PC-3 (cell line): ENCODE measurements at regions not wholly inside any gene's neighbourhood (a gene's known extent, or its start where the extent isn't known, plus 50 kb on each side); places are given as distances from the start of the nearest gene placed in this dataset.

Experiments used
- ATAC-seq: fragments of 200-7000 bp; cut with Tn5 transposase; 2 replicates; pipeline ENCODE4 v1.9.1; 2020; ENCODE audit warnings: mild to moderate bottlenecking, moderate library complexity
- BruUV-seq: library from RNA; stranded (reverse); fragments of 400-500 nt; replicated peaks from 2 replicates; lab custom pipeline; 2021; lab: Mats Ljungman, UMichigan
- CTCF ChIA-PET: fragments of 300-600 bp; sonication (Branson Sonifier 250); formaldehyde crosslinking; loops from one replicate; lab custom pipeline; 2022; ENCODE audit warnings: antibody characterized with exemption; lab: Charles Lee
- POLR2A ChIA-PET: fragments of 300-600 bp; sonication (Branson Sonifier 250); formaldehyde crosslinking; loops from one replicate; lab custom pipeline; 2022; ENCODE audit warnings: antibody characterized with exemption; ENCODE audit not compliant: unreplicated experiment; lab: Charles Lee
- DNase-seq: peaks from one replicate; pipeline ENCODE4 v3.0.0-alpha.2; 2015
- H2AFZ ChIP-seq: fragments of 300-600 bp; sonication (generic); 2 replicates; pipeline ENCODE4 v1.6.0; 2016; ENCODE audit warnings: antibody characterized with exemption, low read length
- H3F3A ChIP-seq: fragments of 300-600 bp; sonication (generic); one replicate; pipeline ENCODE4 v1.6.0; 2017; ENCODE audit warnings: antibody characterized with exemption, low read length, control low read depth, mild to moderate bottlenecking; ENCODE audit not compliant: unreplicated experiment
- H3K27ac ChIP-seq: fragments of 300-600 bp; sonication (generic); 2 replicates; pipeline ENCODE4 v1.5.1; 2016; ENCODE audit warnings: mild to moderate bottlenecking, low read length
- H3K27me3 ChIP-seq: fragments of 300-600 bp; sonication (generic); 2 replicates; pipeline ENCODE4 v1.6.1; 2016; ENCODE audit warnings: low read length, mixed read lengths
- H3K36me3 ChIP-seq: fragments of 300-600 bp; sonication (generic); 2 replicates; pipeline ENCODE4 v1.6.1; 2016; ENCODE audit warnings: low read depth, mixed run types, low read length, mixed read lengths
- H3K4me1 ChIP-seq: fragments of 300-600 bp; sonication (generic); 2 replicates; pipeline ENCODE4 v1.5.1; 2016; ENCODE audit warnings: low read length; ENCODE audit not compliant: insufficient read depth
- H3K4me2 ChIP-seq: fragments of 300-600 bp; sonication (generic); 2 replicates; pipeline ENCODE4 v1.6.0; 2016; ENCODE audit warnings: low read length
- H3K4me3 ChIP-seq: fragments of 300-600 bp; sonication (generic); 2 replicates; pipeline ENCODE4 v1.5.1; 2016; ENCODE audit warnings: mild to moderate bottlenecking, low read length, mixed read lengths
- H3K79me2 ChIP-seq: fragments of 300-600 bp; sonication (generic); 2 replicates; pipeline ENCODE4 v1.6.1; 2017; ENCODE audit warnings: low read length, mixed read lengths
- H3K9ac ChIP-seq: fragments of 300-600 bp; sonication (generic); 2 replicates; pipeline ENCODE4 v1.6.0; 2016; ENCODE audit warnings: mild to moderate bottlenecking, low read length
- H3K9me2 ChIP-seq: fragments of 300-600 bp; sonication (generic); replicated peaks from 2 replicates; pipeline ENCODE4 v1.6.1; 2016; ENCODE audit warnings: mixed run types, low read length, mixed read lengths
- H3K9me3 ChIP-seq: fragments of 300-600 bp; sonication (generic); 2 replicates; pipeline ENCODE4 v1.6.1; 2016; ENCODE audit warnings: low read length, mixed read lengths
- H4K20me1 ChIP-seq: fragments of 300-600 bp; sonication (generic); 2 replicates; pipeline ENCODE4 v1.6.1; 2016; ENCODE audit warnings: low read length, mixed read lengths
- CTCF ChIP-seq: fragments of 300-600 bp; sonication (generic); conservative IDR thresholded peaks from 2 replicates; pipeline ENCODE4 v1.5.1; 2017; ENCODE audit warnings: antibody characterized with exemption, low read depth, mild to moderate bottlenecking, low read length
- EZH2 ChIP-seq: fragments of 300-600 bp; sonication (generic); IDR thresholded peaks from one replicate; pipeline ENCODE4 v1.6.1; 2017; ENCODE audit warnings: antibody characterized with exemption, mild to moderate bottlenecking, low read length; ENCODE audit not compliant: unreplicated experiment
- EZH2phosphoT487 ChIP-seq: fragments of 300-600 bp; sonication (generic); IDR thresholded peaks from 2 replicates; pipeline ENCODE4 v1.6.1; 2018; ENCODE audit warnings: mild to moderate bottlenecking, antibody characterized with exemption, low read length, borderline replicate concordance
- intact Hi-C: fragments of 100-400 bp; cut with micrococcal nuclease; formaldehyde crosslinking; loops from 2 replicates; pipeline ENCODE4 v1.9.0; 2023

GRCh38 chr20:11027224-11027623 lies 353.4 kb upstream of the JAG1 start:
- BruUV-seq: no TSS peak
- CTCF ChIA-PET: no interaction called here

DNA sequence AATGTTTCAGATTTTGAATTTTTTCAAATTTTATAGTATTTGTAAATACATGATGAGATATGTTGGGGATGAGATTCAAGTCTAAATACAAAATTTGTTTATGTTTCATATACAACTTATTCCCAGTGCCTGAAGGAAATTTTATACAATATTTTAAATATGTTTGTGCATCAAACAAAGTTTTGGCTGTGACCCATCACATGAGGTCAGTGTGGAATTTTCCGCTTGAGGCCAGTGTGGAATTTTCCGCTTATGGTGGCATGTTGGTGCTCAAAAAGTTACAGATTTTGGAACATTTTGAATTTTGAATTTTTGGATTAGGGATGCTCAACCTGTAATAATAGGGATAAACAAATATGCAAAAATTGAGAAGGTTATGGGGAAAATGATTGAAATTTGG lies 356.6 kb upstream of the JAG1 start:
- H3K36me3 ChIP-seq: no peaks in the 10 kb centered on the region
- H3K9ac ChIP-seq: no peak overlapping the region
- H3K4me3 ChIP-seq: no peak overlapping the region
- H3K4me2 ChIP-seq: no peak overlapping the region
- no peaks in the 10 kb centered on the region for H3F3A ChIP-seq
- CTCF ChIA-PET: no interaction called here
- no peaks in the 10 kb centered on the region for H3K79me2 ChIP-seq
- TF ChIP-seq EZH2phosphoT487 (no peak), EZH2 (no peak), CTCF (no peak)
- intact Hi-C loops: no loop called here
- no peaks in the 10 kb centered on the region for H3K4me1 ChIP-seq
- no peaks in the 10 kb centered on the region for H3K27me3 ChIP-seq
- DNase-seq (no peak), ATAC-seq (no peak)
- no peak overlapping the region for H2AFZ ChIP-seq
- no peaks in the 10 kb centered on the region for H4K20me1 ChIP-seq
- H3K27ac ChIP-seq: no peak overlapping the region
- H3K9me3 ChIP-seq: 0 out of 2 replicates have a peak, but pooled peaks cover 3% of the 10 kb centered on the region
- POLR2A ChIA-PET: no interaction called here
- H3K9me2 ChIP-seq: no peaks in the 10 kb centered on the region
- no TSS peak for BruUV-seq

More at GRCh38 chr20:11027224-11027623, 353.4 kb upstream of the JAG1 start:
- no peaks in the 10 kb centered on the region for H3K27me3 ChIP-seq
- no peaks in the 10 kb centered on the region for H3F3A ChIP-seq
- H3K9me2 ChIP-seq: no peaks in the 10 kb centered on the region
- no peak overlapping the region for H2AFZ ChIP-seq
- no peak overlapping the region for H3K4me3 ChIP-seq
- no peak overlapping the region for H3K27ac ChIP-seq
- no peaks in the 10 kb centered on the region for H3K36me3 ChIP-seq
- H3K9ac ChIP-seq: no peak overlapping the region
- no peak for ATAC-seq
- intact Hi-C loops: loop anchor here (10.0 kb wide), 1 partner anchor 472 kb away; no protein-coding TSS in a partner anchor
- no peaks in the 10 kb centered on the region for H4K20me1 ChIP-seq
- no peaks in the 10 kb centered on the region for H3K4me1 ChIP-seq
- H3K4me2 ChIP-seq: no peak overlapping the region
- H3K79me2 ChIP-seq: no peaks in the 10 kb centered on the region
- POLR2A ChIA-PET: no interaction called here
- 0 out of 2 replicates have a peak, but pooled peaks cover 3% of the 10 kb centered on the region for H3K9me3 ChIP-seq
- TF ChIP-seq CTCF (no peak), EZH2 (no peak), EZH2phosphoT487 (no peak)
- no peak for DNase-seq

GRCh38 chr20:11031300-11031699 lies 357.5 kb upstream of the JAG1 start:
- Histone ChIP-seq H3K4me1 (no peaks in the 10 kb centered on the region), H3K27me3 (no peaks in the 10 kb centered on the region), H3K79me2 (no peaks in the 10 kb centered on the region), H2AFZ (no peak overlapping the region), H3K36me3 (no peaks in the 10 kb centered on the region), H3K9ac (no peak overlapping the region), H4K20me1 (no peaks in the 10 kb centered on the region), H3K9me2 (no peaks in the 10 kb centered on the region), H3K4me2 (no peak overlapping the region), H3K9me3 (0 out of 2 replicates have a peak, but pooled peaks cover 3% of the 10 kb centered on the region), H3F3A (no peaks in the 10 kb centered on the region), H3K27ac (no peak overlapping the region), H3K4me3 (no peak overlapping the region)
- DNase-seq (no peak), ATAC-seq (no peak)
- no TSS peak for BruUV-seq
- no peak for TF ChIP-seq EZH2phosphoT487
- TF ChIP-seq CTCF: no peak
- no peak for TF ChIP-seq EZH2
- intact Hi-C loops: no loop called here
- POLR2A ChIA-PET: no interaction called here
- CTCF ChIA-PET: no interaction called here
